Nephron (organoid): ENCODE measurements at regions not wholly inside any gene's neighbourhood (a gene's known extent, or its start where the extent isn't known, plus 50 kb on each side); places are given as distances from the start of the nearest gene placed in this dataset.

Source experiments
- H3K27ac Mint-ChIP-seq, 3 experiments: 2 replicates each; pipeline ENCODE4 v1.8.0; 2020; ENCODE audit warnings: mixed read lengths in 3 of 3, mild to moderate bottlenecking in 2 of 3, moderate library complexity in 1 of 3
- H3K27me3 Mint-ChIP-seq: 2 replicates; pipeline ENCODE4 v1.8.0; 2021; ENCODE audit warnings: low read depth, mild to moderate bottlenecking, moderate library complexity, mixed read lengths
- H3K36me3 Mint-ChIP-seq: 2 replicates; pipeline ENCODE4 v1.8.0; 2020; ENCODE audit warnings: low read depth, mixed read lengths
- H3K4me1 Mint-ChIP-seq: 2 replicates; pipeline ENCODE4 v1.8.0; 2020; ENCODE audit warnings: mixed read lengths
- H3K4me3 Mint-ChIP-seq, 3 experiments: 2 replicates each; pipeline ENCODE4 v1.8.0; 2020; ENCODE audit warnings: mild to moderate bottlenecking in 3 of 3, mixed read lengths in 3 of 3, moderate library complexity in 2 of 3
- H3K9me3 Mint-ChIP-seq: 2 replicates; pipeline ENCODE4 v1.8.0; 2020; ENCODE audit warnings: mixed read lengths
- CTCF ChIP-seq, 3 experiments: fragments of 200-600 bp; sonication (generic); IDR thresholded peaks; one replicate each; pipeline ENCODE4 v1.5.0; 2021; ENCODE audit warnings: antibody characterized with exemption in 3 of 3; ENCODE audit not compliant: unreplicated experiment in 3 of 3

- Mint-ChIP-seq H3K27me3 (peaks cover 29% of the 10 kb centered on the region), H3K27ac (no peak overlapping the region), H3K36me3 (no peaks in the 10 kb centered on the region), H3K4me3 (no peak overlapping the region), H3K9me3 (peaks cover 5% of the 10 kb centered on the region), H3K4me1 (peaks cover 4% of the 10 kb centered on the region)
- no peak for TF ChIP-seq CTCF (IDR thresholded peaks at IDR 0.05; ENCODE audit: unreplicated experiment in 3 of 3)
Measured at GRCh38 chr10:75347186-75347585, 54.4 kb downstream of the ZNF503 start.

- H3K4me1 Mint-ChIP-seq = peaks cover 4% of the 10 kb centered on the region
- H3K36me3 Mint-ChIP-seq = no peaks in the 10 kb centered on the region
- peaks cover 5% of the 10 kb centered on the region for H3K9me3 Mint-ChIP-seq
- H3K4me3 Mint-ChIP-seq = no peak overlapping the region
- peaks cover 30% of the 10 kb centered on the region for H3K27me3 Mint-ChIP-seq
- TF ChIP-seq CTCF (IDR thresholded peaks at IDR 0.05; ENCODE audit: unreplicated experiment in 3 of 3) = no peak
- no peak overlapping the region for H3K27ac Mint-ChIP-seq
Measured at GRCh38 chr10:75345738-75346137, 55.8 kb downstream of the ZNF503 start.

GRCh38 chr10:75344170-75344569, 57.4 kb downstream of the ZNF503 start:
- H3K4me3 Mint-ChIP-seq = no peak overlapping the region
- peaks cover 5% of the 10 kb centered on the region for H3K9me3 Mint-ChIP-seq
- no peak overlapping the region for H3K27ac Mint-ChIP-seq
- peaks cover 29% of the 10 kb centered on the region for H3K27me3 Mint-ChIP-seq
- no peaks in the 10 kb centered on the region for H3K36me3 Mint-ChIP-seq
- TF ChIP-seq CTCF (IDR thresholded peaks at IDR 0.05; ENCODE audit: unreplicated experiment in 3 of 3) = no peak
- H3K4me1 Mint-ChIP-seq = peaks cover 4% of the 10 kb centered on the region

GRCh38 chr10:75342397-75342796, 59.2 kb downstream of the ZNF503 start:
- Mint-ChIP-seq H3K27ac (no peak overlapping the region), H3K9me3 (peaks cover 5% of the 10 kb centered on the region), H3K4me3 (no peak overlapping the region), H3K36me3 (no peaks in the 10 kb centered on the region), H3K4me1 (peaks cover 4% of the 10 kb centered on the region), H3K27me3 (peaks cover 32% of the 10 kb centered on the region)
- TF ChIP-seq CTCF (IDR thresholded peaks at IDR 0.05; ENCODE audit: unreplicated experiment in 3 of 3) = no peak

- Mint-ChIP-seq H3K4me1 (no peaks in the 10 kb centered on the region), H3K27me3 (peaks cover 12% of the 10 kb centered on the region), H3K4me3 (no peak overlapping the region), H3K27ac (no peak overlapping the region), H3K36me3 (peaks cover 16% of the 10 kb centered on the region), H3K9me3 (peaks cover 22% of the 10 kb centered on the region)
- TF ChIP-seq CTCF (IDR thresholded peaks at IDR 0.05; ENCODE audit: unreplicated experiment in 3 of 3) = no peak
Measured at GRCh38 chr10:75335983-75336382, 65.6 kb downstream of the ZNF503 start.

- no peaks in the 10 kb centered on the region for H3K4me1 Mint-ChIP-seq
- H3K27me3 Mint-ChIP-seq = peaks cover 12% of the 10 kb centered on the region
- H3K36me3 Mint-ChIP-seq = peaks cover 16% of the 10 kb centered on the region
- TF ChIP-seq CTCF (IDR thresholded peaks at IDR 0.05; ENCODE audit: unreplicated experiment in 3 of 3) = no peak
- no peak overlapping the region for H3K4me3 Mint-ChIP-seq
- peaks cover 25% of the 10 kb centered on the region for H3K9me3 Mint-ChIP-seq
- no peak overlapping the region for H3K27ac Mint-ChIP-seq
Measured at GRCh38 chr10:75335191-75335590, 66.4 kb downstream of the ZNF503 start.
